ENCODE measurements at regions not wholly inside any gene's neighbourhood (a gene's known extent, or its start where the extent isn't known, plus 50 kb on each side); places are given as distances from the start of the nearest gene placed in this dataset.

GRCh38 chr13:73397496-73398305, 338.9 kb downstream of the KLF5 start:
- no peak for DNase-seq (ENCODE audit: low read depth)

GRCh38 chr13:73394066-73394465, 335.3 kb downstream of the KLF5 start:
- DNase-seq (ENCODE audit: low read depth): no peak

DNA sequence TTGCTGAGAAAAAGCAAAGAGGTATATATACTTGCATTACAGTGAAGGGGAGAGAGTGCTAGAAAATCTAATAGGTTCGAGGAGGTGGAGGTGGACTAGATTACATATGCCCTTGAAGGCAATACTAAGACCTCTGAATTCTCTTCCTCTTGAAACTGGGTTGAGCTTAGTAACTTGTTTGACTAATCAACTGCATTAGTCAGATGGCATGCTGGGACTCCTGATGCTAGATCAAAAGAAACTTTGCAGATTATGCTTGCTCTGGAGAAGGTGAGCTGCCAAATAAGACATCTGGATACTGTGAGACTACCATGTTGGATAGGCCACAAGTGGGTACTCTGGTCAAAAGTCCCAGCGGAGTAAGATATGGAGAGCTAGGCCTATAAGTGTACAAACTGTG, 331.3 kb downstream of the KLF5 start:
- DNase-seq (ENCODE audit: low read depth): no peak

DNA sequence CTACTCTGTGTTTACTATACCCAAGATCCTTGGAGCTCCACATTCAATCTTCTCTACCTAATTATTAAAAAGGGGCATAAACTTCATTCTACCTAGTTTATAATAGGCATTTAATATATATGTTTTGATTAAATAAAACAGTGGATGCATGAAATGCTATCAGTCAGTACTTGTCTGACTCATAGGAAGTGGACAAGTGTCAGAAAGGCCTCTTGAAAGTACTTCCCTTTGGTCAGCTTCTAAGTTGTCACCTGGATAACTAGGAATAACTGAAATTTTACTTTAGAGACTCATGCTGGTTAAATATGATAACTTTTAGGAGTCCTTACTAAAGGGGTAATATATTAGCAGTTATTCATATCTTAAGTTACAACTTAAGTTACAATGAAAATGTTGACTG, 329.8 kb downstream of the KLF5 start:
- no peak for DNase-seq (ENCODE audit: low read depth)

DNA sequence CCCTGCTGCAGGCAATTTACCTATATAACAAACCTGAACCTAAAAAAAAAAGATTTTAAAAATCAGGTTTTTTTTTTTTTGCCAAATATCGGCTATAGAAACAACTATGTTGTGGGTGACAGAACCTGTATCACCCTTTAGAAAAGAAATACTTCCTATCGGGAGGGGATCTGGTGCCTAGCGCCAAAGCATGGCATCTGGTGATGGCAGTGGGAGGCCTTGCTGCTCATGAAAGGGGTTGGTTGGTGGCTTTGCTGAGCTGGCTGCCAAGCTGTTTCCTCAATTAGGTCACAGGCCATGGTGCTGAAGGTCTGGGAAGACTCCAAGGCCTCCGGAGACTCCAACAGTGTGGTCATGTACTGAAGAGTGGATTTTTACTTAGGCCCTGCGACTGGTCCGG, 328.5 kb downstream of the KLF5 start:
- no peak for DNase-seq (ENCODE audit: low read depth)

DNA sequence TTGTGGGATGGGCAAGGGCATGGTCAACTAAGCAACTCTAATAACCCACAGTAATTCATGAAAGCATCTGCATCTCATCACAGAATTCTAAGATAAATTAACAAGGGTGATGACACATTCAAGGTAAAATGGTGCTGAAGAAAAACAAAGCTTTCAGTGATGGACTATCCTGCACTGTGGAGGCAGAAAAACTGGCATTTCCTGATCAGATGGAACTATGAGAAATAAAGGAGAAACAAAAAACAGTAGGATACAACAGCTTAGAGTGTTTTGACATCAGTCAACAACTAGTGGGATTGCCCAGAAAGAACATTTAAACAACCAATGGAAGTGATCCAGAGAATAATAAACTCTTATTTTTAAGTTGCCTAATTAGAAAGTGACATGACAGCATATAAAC, 327.0 kb downstream of the KLF5 start:
- no peak for DNase-seq (ENCODE audit: low read depth)

- no peak for DNase-seq (ENCODE audit: low read depth)
Observed at GRCh38 chr13:73372666-73373627, 314.1 kb downstream of the KLF5 start.

DNA sequence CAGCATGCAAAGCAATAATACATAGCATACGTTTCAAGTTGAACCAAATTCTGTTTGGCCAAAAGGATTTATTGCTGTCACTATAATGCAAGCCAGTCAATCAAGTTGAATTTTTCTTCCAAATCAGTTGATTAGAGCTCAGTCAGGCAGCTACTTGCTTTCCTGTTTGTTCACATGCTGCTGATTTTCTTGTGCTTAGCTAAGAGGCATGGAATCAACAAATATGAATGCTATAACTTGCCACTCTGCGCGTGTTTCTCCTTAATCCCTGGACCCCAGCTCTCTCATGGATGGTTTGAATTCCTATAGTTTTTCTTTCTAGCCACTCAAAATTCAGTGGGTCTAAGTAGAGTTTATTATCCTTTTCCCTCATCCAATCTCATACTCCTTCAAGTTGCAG, 311.3 kb downstream of the KLF5 start:
- DNase-seq (ENCODE audit: low read depth): no peak

DNA sequence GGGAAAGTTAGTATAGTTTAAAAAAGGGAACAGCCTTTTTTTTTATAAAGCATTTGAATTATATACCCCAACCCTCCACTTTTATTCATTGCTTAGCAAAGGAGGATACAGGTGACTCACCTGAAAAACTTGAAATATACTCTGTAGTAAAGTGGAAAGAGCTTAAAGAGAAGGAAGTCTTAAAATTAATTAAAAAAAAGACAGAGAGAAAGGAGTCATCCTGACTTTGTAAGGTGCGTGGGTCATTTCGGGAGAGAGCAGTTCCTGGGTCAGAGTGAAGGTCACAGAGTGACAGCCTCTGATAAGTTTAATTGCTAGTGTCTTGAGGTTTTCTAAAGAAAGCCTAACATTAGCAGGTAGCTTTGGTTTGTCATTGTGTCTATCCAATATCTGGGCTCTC, 310.3 kb downstream of the KLF5 start:
- DNase-seq (ENCODE audit: low read depth): no peak

- DNase-seq (ENCODE audit: low read depth): no peak
Observed at GRCh38 chr13:73368608-73369007, 309.8 kb downstream of the KLF5 start.

GRCh38 chr13:73367886-73368285, 309.1 kb downstream of the KLF5 start:
- no peak for DNase-seq (ENCODE audit: low read depth)

DNA sequence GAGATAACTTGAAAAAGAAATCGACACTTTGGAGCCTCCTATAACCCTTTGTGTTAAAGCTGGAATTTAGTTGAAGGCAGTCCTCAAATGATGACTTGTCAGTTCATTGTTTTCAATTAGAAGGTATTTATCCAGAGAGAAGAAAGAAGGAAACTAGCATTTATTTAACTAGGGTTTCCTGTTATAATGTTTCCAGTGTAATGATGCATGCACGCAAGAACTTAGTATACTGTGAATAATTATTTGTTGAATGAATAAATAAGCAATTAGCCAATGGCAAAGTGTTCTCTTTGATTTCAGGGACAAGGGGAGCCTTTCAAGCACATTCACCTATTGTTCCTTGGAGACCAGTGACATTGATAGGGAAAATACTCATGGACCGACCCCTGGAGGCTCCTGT, 307.4 kb downstream of the KLF5 start:
- DNase-seq (ENCODE audit: low read depth): no peak

GRCh38 chr13:73365681-73366080, 306.9 kb downstream of the KLF5 start:
- DNase-seq (ENCODE audit: low read depth): no peak

GRCh38 chr13:73365252-73365651, 306.4 kb downstream of the KLF5 start:
- DNase-seq (ENCODE audit: low read depth): no peak

GRCh38 chr13:73364736-73365135, 305.9 kb downstream of the KLF5 start:
- DNase-seq (ENCODE audit: low read depth): no peak

- DNase-seq (ENCODE audit: low read depth): no peak
Observed at GRCh38 chr13:73358606-73359095, 299.8 kb downstream of the KLF5 start.

DNA sequence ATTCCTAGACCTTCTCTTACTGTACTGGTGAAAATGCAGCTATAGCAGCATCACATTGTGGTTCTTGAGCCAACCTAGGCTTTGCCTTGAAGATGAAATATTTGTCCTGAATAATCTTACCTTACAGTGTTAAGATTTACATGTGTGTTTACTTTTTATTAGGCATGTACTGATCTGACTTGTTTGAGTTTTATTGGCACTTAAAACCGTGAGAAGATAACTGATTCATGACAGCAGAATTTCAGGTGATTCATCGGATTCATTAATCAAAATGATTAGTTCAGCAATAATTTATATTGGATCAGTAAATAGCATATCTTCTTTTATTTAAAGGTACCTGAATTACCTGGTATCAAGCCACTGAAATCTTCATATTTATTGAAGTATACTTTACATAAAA, 296.3 kb downstream of the KLF5 start:
- DNase-seq (ENCODE audit: low read depth): no peak

- no peak for DNase-seq (ENCODE audit: low read depth)
Observed at GRCh38 chr13:73351730-73352129, 292.9 kb downstream of the KLF5 start.

DNA sequence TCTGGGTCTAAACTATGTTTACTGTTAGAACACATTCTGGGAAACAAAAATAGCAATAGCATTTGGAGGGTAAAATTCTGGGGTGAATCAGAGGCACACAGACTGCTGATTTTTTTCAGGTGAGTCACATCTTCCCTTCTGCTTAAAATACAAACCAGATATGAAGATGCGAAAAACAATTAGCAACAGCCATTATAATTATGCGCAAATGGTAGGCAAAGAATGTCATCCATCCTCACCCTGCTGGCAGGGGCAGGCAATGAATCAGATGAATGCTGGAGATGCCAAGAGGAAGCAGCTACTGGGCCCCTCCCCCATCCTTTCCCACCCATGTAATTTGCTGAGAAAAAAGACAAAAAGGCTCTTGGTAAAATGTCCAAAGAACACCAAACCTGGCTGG, 282.9 kb downstream of the KLF5 start:
- no peak for DNase-seq (ENCODE audit: low read depth)

GRCh38 chr13:73340069-73340468, 281.3 kb downstream of the KLF5 start:
- no peak for DNase-seq (ENCODE audit: low read depth)

DNA sequence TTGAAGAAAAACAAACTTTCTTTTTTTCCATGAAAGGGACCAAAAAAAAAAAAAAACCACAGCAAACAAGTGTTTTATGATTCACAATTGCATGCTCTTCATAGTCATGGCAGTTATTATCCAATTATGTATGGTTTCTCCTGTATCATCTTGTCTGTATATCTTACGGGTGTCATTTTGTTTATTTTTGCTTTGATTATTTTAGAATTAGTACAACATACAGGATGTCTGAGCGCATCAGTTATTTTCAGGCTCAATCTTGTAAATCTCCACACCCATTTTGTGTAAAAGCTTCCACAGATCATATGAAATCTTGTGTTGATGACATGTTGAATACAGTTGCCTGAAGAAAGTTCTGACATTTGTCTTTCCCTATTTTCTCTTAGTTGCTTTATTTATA, 280.3 kb downstream of the KLF5 start:
- DNase-seq (ENCODE audit: low read depth): no peak

- DNase-seq (ENCODE audit: low read depth): no peak
Observed at GRCh38 chr13:73338389-73338788, 279.6 kb downstream of the KLF5 start.

- DNase-seq (ENCODE audit: low read depth): no peak
Observed at GRCh38 chr13:73337532-73337931, 278.7 kb downstream of the KLF5 start.
